Left kidney (tissue), 1 donor: ENCODE measurements at regions not wholly inside any gene's neighbourhood (a gene's known extent, or its start where the extent isn't known, plus 50 kb on each side); places are given as distances from the start of the nearest gene placed in this dataset.

ENCODE experiments used
- DNase-seq: peaks from one replicate; pipeline ENCODE4 v3.0.0-alpha.2; 2013

- no peak for DNase-seq
These were observed 166.9 kb downstream of the SNX10 start for GRCh38 chr7:26458466-26459145.

GRCh38 chr7:26459540-26460193 lies 168.0 kb downstream of the SNX10 start:
- no peak for DNase-seq

- DNase-seq, result no peak
These were observed 168.9 kb downstream of the SNX10 start for GRCh38 chr7:26460351-26461085.

- DNase-seq, result no peak
These were observed 169.9 kb downstream of the SNX10 start for GRCh38 chr7:26461518-26461917.

GRCh38 chr7:26466007-26466406 lies 174.3 kb downstream of the SNX10 start:
- no peak for DNase-seq

- no peak for DNase-seq
These were observed 175.4 kb downstream of the SNX10 start for GRCh38 chr7:26467104-26467503.

- no peak for DNase-seq
These were observed 175.9 kb downstream of the SNX10 start for GRCh38 chr7:26467541-26467940.

- no peak for DNase-seq
These were observed 177.0 kb downstream of the SNX10 start for GRCh38 chr7:26468625-26469024.

GRCh38 chr7:26469188-26469587 lies 177.5 kb downstream of the SNX10 start:
- DNase-seq, result no peak

- no peak for DNase-seq
These were observed 179.0 kb downstream of the SNX10 start for GRCh38 chr7:26470691-26471090.

- DNase-seq, result no peak
These were observed 179.8 kb downstream of the SNX10 start for GRCh38 chr7:26471306-26472075.

- DNase-seq, result no peak
These were observed 181.3 kb downstream of the SNX10 start for GRCh38 chr7:26472971-26473370.

GRCh38 chr7:26476271-26476670 lies 184.6 kb downstream of the SNX10 start:
- DNase-seq, result no peak

GRCh38 chr7:26477381-26477990 lies 185.8 kb downstream of the SNX10 start:
- DNase-seq, result no peak

- no peak for DNase-seq
These were observed 186.9 kb downstream of the SNX10 start for GRCh38 chr7:26478550-26478949.

- DNase-seq, result no peak
These were observed 187.9 kb downstream of the SNX10 start for GRCh38 chr7:26479581-26479980.

GRCh38 chr7:26480156-26480555 lies 188.5 kb downstream of the SNX10 start:
- DNase-seq, result no peak

- no peak for DNase-seq
These were observed 191.3 kb downstream of the SNX10 start for GRCh38 chr7:26482927-26483326.

GRCh38 chr7:26483843-26484242 lies 192.2 kb downstream of the SNX10 start:
- DNase-seq, result no peak

- DNase-seq, result no peak
These were observed 193.8 kb downstream of the SNX10 start for GRCh38 chr7:26485367-26485934.

GRCh38 chr7:26486153-26486552 lies 194.5 kb downstream of the SNX10 start:
- no peak for DNase-seq
